Breast epithelium (tissue), 3 donors: ENCODE measurements at regions not wholly inside any gene's neighbourhood (a gene's known extent, or its start where the extent isn't known, plus 50 kb on each side); places are given as distances from the start of the nearest gene placed in this dataset.

Experiments used
- POLR2A ChIP-seq: fragments of 450-650 bp; IDR thresholded peaks from one replicate; pipeline ENCODE4 v1.6.1; 2016; ENCODE audit warnings: antibody characterized with exemption, mild to moderate bottlenecking, moderate library complexity
- POLR2AphosphoS5 ChIP-seq, 3 donors: sonication (generic); formaldehyde crosslinking; IDR thresholded peaks; one replicate each; pipeline ENCODE4 v1.6.1; 2017; ENCODE audit warnings: antibody characterized with exemption in 3 of 3
- TF ChIP-seq, protein P1 (sequence below), 3 donors: fragments of 450-650 bp; IDR thresholded peaks; one replicate each; pipeline ENCODE4 v1.5.1; 2016 to 2017; ENCODE audit warnings: antibody characterized with exemption in 3 of 3, mild to moderate bottlenecking in 3 of 3, moderate library complexity in 3 of 3

- TF ChIP-seq POLR2A = no peak
- TF ChIP-seq, protein P1, sequence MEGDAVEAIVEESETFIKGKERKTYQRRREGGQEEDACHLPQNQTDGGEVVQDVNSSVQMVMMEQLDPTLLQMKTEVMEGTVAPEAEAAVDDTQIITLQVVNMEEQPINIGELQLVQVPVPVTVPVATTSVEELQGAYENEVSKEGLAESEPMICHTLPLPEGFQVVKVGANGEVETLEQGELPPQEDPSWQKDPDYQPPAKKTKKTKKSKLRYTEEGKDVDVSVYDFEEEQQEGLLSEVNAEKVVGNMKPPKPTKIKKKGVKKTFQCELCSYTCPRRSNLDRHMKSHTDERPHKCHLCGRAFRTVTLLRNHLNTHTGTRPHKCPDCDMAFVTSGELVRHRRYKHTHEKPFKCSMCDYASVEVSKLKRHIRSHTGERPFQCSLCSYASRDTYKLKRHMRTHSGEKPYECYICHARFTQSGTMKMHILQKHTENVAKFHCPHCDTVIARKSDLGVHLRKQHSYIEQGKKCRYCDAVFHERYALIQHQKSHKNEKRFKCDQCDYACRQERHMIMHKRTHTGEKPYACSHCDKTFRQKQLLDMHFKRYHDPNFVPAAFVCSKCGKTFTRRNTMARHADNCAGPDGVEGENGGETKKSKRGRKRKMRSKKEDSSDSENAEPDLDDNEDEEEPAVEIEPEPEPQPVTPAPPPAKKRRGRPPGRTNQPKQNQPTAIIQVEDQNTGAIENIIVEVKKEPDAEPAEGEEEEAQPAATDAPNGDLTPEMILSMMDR (IDR thresholded peaks at IDR 0.05) = no peak
- TF ChIP-seq POLR2AphosphoS5 (IDR thresholded peaks at IDR 0.05) = no peak
Measured at GRCh38 chr5:133849116-133849515, 119.3 kb downstream of the C5orf15 start.
